Tibial nerve (tissue), 4 donors: ENCODE measurements at regions not wholly inside any gene's neighbourhood (a gene's known extent, or its start where the extent isn't known, plus 50 kb on each side); places are given as distances from the start of the nearest gene placed in this dataset.

Experiments
- DNase-seq, 2 donors: peaks; one replicate each; pipeline ENCODE4 v3.0.0-alpha.2; 2019; ENCODE audit warnings: low spot score in 2 of 2
- H3K27ac ChIP-seq, 4 donors: fragments of 200-600 bp; sonication (generic) in 3 of 4; one replicate each; pipeline ENCODE4 v1.5.1; 2017 to 2019; ENCODE audit warnings: mild to moderate bottlenecking in 1 of 4
- H3K27me3 ChIP-seq, 2 donors: fragments of 200-600 bp; sonication (generic) in 1 of 2; one replicate each; pipeline versions ENCODE4 v1.5.1 to v1.6.0; 2017 to 2019
- H3K36me3 ChIP-seq, 3 donors: fragments of 200-600 bp; sonication (generic); one replicate each; pipeline ENCODE4 v1.5.1; 2018 to 2019
- H3K4me1 ChIP-seq, 4 donors: fragments of 200-600 bp; sonication (generic) in 3 of 4; one replicate each; pipeline ENCODE4 v1.5.1; 2017 to 2019
- H3K4me3 ChIP-seq, 4 donors: fragments of 200-600 bp; sonication (generic) in 3 of 4; one replicate each; pipeline ENCODE4 v1.5.1; 2017 to 2019; ENCODE audit warnings: mild to moderate bottlenecking in 1 of 4, moderate library complexity in 1 of 4
- H3K9me3 ChIP-seq, 4 donors: fragments of 200-600 bp; sonication (generic) in 3 of 4; one replicate each; pipeline ENCODE4 v1.5.1; 2017 to 2019
- EP300 ChIP-seq, 2 donors: sonication (generic); formaldehyde crosslinking; IDR thresholded peaks; one replicate each; pipeline ENCODE4 v1.6.1; 2017; ENCODE audit warnings: antibody characterized with exemption in 2 of 2, mild to moderate bottlenecking in 1 of 2
- POLR2A ChIP-seq, 2 donors: fragments of 450-650 bp; IDR thresholded peaks; one replicate each; pipeline ENCODE4 v1.6.1; 2017; ENCODE audit warnings: antibody characterized with exemption in 2 of 2, mild to moderate bottlenecking in 2 of 2, moderate library complexity in 2 of 2
- WGBS, 2 donors: methylation state at CpG; one replicate each; pipeline ENCODE4 v1.1.5; 2018; 5-methylcytosine and 5-hydroxymethylcytosine counted together
- TF ChIP-seq, protein P1 (sequence below), 5 experiments: fragments of 200-600 bp in 3 of 5; fragments of 450-650 bp in 2 of 5; sonication (generic) in 3 of 5; IDR thresholded peaks; one replicate each; pipeline ENCODE4 v1.5.1; 2016 to 2019; ENCODE audit warnings: antibody characterized with exemption in 5 of 5, mild to moderate bottlenecking in 3 of 5, moderate library complexity in 2 of 5

DNA sequence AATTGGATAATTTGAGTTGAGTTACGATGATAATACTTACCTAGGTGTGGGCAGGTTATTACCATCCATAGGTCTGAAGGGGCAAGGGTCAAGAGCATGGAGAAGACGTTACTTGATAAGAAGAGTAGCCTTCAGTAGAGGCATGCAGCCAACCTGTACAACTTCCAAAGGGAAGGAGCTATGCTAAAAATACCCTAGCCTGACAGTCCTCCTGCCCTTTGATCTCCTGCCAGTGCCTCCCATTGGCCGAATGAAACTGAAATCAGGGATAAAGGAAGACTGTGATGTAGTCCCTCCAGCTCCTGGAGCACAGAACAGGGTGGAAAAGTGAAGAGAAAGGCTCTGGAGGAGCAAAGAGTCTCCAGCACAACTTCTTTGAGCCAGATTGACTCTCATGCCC, 487.4 kb downstream of the ADCYAP1 start:
- Histone ChIP-seq H3K9me3 (peaks cover 0 to 9% (median 0%) of the 10 kb centered on the region in 4 donors), H3K27ac (no peak overlapping the region), H3K4me1 (no peaks in the 10 kb centered on the region), H3K27me3 (no peaks in the 10 kb centered on the region), H3K36me3 (no peaks in the 10 kb centered on the region), H3K4me3 (no peak overlapping the region)
- TF ChIP-seq, protein P1, sequence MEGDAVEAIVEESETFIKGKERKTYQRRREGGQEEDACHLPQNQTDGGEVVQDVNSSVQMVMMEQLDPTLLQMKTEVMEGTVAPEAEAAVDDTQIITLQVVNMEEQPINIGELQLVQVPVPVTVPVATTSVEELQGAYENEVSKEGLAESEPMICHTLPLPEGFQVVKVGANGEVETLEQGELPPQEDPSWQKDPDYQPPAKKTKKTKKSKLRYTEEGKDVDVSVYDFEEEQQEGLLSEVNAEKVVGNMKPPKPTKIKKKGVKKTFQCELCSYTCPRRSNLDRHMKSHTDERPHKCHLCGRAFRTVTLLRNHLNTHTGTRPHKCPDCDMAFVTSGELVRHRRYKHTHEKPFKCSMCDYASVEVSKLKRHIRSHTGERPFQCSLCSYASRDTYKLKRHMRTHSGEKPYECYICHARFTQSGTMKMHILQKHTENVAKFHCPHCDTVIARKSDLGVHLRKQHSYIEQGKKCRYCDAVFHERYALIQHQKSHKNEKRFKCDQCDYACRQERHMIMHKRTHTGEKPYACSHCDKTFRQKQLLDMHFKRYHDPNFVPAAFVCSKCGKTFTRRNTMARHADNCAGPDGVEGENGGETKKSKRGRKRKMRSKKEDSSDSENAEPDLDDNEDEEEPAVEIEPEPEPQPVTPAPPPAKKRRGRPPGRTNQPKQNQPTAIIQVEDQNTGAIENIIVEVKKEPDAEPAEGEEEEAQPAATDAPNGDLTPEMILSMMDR (IDR thresholded peaks at IDR 0.05) = no peak
- TF ChIP-seq EP300 (IDR thresholded peaks at IDR 0.05) (no peak), POLR2A (IDR thresholded peaks at IDR 0.05) (no peak)
- 60% methylated on average over 3 of the region's 3 CpGs for WGBS, 2 donors
- no peak for DNase-seq

DNA sequence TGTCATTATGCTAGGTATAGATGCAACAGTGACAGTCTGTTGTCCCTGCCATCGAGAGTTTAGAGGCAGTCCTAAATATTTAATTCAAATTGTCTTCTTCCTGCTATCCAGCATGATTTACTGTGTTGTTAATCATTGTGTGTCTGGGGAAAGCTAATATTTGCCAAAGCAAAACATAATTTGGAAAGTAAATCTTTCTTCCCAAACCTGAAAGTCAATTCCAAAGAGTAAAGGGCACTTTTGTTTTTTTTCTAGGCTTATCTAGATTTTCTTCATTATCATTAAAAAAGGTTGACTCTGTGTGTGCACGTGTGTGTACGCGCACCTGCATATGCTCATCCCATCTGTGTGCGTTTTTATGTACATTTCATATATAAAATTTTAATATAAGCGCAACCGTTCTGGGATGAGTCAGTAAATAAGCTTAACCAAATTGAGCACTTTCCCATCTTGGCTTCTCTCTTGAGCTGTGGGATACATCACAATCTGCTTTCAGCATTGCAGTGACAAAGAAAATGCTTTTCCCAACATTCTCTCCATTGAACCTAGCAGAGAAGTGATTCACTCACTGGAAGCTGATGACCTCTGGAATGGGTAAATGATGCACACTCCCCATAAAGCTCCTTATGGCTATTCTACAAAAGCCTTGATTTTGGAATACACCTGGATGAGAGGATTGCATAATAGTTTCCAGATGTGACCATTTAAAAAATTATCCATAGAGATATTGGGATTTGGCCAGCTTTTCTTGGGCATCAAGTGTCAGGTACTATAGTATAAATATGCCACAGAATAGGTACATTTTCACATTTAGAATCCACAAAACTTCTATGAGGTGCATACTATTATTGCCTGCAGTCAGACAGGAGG, 488.4 kb downstream of the ADCYAP1 start:
- DNase-seq = no peak
- no peaks in the 10 kb centered on the region for H3K27me3 ChIP-seq
- H3K27ac ChIP-seq = no peak overlapping the region
- no peaks in the 10 kb centered on the region for H3K4me1 ChIP-seq
- peaks cover 0 to 3% (median 0%) of the 10 kb centered on the region in 4 donors for H3K9me3 ChIP-seq
- no peak for TF ChIP-seq EP300 (IDR thresholded peaks at IDR 0.05)
- TF ChIP-seq, protein P1 (IDR thresholded peaks at IDR 0.05) = no peak
- no peak for TF ChIP-seq POLR2A (IDR thresholded peaks at IDR 0.05)
- H3K4me3 ChIP-seq = no peak overlapping the region
- 83 to 87% methylated on average over 7 of the region's 7 CpGs for WGBS, 2 donors
- H3K36me3 ChIP-seq = no peaks in the 10 kb centered on the region

DNA sequence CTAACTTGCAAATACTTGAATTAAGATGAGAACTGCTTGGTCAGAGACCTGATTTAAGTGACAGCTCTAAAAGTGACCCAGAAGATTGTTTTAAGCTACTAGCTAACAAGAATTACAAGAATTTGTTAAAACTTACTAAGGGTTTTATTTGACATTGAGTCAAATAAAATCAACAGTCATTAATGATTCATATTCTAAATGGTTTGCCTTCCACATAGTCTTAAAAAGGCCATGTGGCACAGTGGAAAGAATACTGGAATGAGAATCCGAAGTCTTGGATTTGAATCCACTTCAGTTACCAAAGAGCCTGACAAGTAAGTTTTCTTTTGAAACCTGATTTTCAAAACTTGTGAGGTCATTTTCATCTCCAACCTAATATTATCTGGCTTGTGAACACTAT, 489.3 kb downstream of the ADCYAP1 start:
- no peaks in the 10 kb centered on the region for H3K27me3 ChIP-seq
- no peaks in the 10 kb centered on the region for H3K36me3 ChIP-seq
- WGBS, 2 donors = 89 to 92% methylated on average over 1 of the region's 1 CpG
- no peaks in the 10 kb centered on the region for H3K4me1 ChIP-seq
- no peak overlapping the region for H3K27ac ChIP-seq
- H3K9me3 ChIP-seq = peaks cover 0 to 2% (median 0%) of the 10 kb centered on the region in 4 donors
- DNase-seq = no peak
- no peak overlapping the region for H3K4me3 ChIP-seq
- TF ChIP-seq POLR2A (IDR thresholded peaks at IDR 0.05) (no peak), EP300 (IDR thresholded peaks at IDR 0.05) (no peak)
- TF ChIP-seq, protein P1 (IDR thresholded peaks at IDR 0.05) = no peak

DNA sequence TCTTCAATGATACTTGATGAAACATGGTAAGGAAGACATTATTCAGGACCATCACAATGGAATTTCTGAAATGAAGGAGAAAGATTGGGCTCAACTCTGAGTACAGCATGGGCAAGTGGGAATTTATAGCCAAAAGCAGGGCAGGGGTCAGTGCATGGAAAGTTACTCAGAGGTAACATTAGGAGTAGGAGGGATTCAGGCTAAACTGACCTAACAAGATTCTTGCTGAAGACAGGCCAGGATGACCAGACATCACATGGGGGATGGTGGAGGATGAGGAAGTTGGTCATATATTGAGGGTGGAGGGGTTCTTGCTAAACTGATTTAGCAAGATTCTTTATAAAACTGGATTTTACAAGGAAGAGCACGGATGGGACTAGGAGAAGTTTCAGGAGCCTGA, 489.8 kb downstream of the ADCYAP1 start:
- DNase-seq = no peak
- Histone ChIP-seq H3K9me3 (no peaks in the 10 kb centered on the region), H3K4me1 (no peaks in the 10 kb centered on the region), H3K36me3 (no peaks in the 10 kb centered on the region), H3K4me3 (no peak overlapping the region), H3K27me3 (no peaks in the 10 kb centered on the region), H3K27ac (no peak overlapping the region)
- TF ChIP-seq, protein P1 (IDR thresholded peaks at IDR 0.05) = no peak
- TF ChIP-seq EP300 (IDR thresholded peaks at IDR 0.05) (no peak), POLR2A (IDR thresholded peaks at IDR 0.05) (no peak)
- WGBS, 2 donors = 80 to 89% methylated on average over 1 of the region's 1 CpG

- no peak for TF ChIP-seq EP300 (IDR thresholded peaks at IDR 0.05)
- TF ChIP-seq, protein P1 (IDR thresholded peaks at IDR 0.05) = no peak
- TF ChIP-seq POLR2A (IDR thresholded peaks at IDR 0.05) = no peak
- 73 to 76% methylated on average over 5 of the region's 5 CpGs for WGBS, 2 donors
- no peaks in the 10 kb centered on the region for H3K4me1 ChIP-seq
- H3K27ac ChIP-seq = no peak overlapping the region
- H3K27me3 ChIP-seq = no peaks in the 10 kb centered on the region
- DNase-seq = no peak
- no peak overlapping the region for H3K4me3 ChIP-seq
- H3K9me3 ChIP-seq = no peaks in the 10 kb centered on the region
- no peaks in the 10 kb centered on the region for H3K36me3 ChIP-seq
Measured at GRCh38 chr18:1394966-1395365, 490.3 kb downstream of the ADCYAP1 start.
